PC-3 (cell line): ENCODE measurements at regions not wholly inside any gene's neighbourhood (a gene's known extent, or its start where the extent isn't known, plus 50 kb on each side); places are given as distances from the start of the nearest gene placed in this dataset.

Experiments
- CTCF ChIP-seq: fragments of 300-600 bp; sonication (generic); conservative IDR thresholded peaks from 2 replicates; pipeline ENCODE4 v1.5.1; 2017; ENCODE audit warnings: antibody characterized with exemption, low read depth, mild to moderate bottlenecking, low read length
- EZH2 ChIP-seq: fragments of 300-600 bp; sonication (generic); IDR thresholded peaks from one replicate; pipeline ENCODE4 v1.6.1; 2017; ENCODE audit warnings: antibody characterized with exemption, mild to moderate bottlenecking, low read length; ENCODE audit not compliant: unreplicated experiment
- EZH2phosphoT487 ChIP-seq: fragments of 300-600 bp; sonication (generic); IDR thresholded peaks from 2 replicates; pipeline ENCODE4 v1.6.1; 2018; ENCODE audit warnings: mild to moderate bottlenecking, antibody characterized with exemption, low read length, borderline replicate concordance

- TF ChIP-seq CTCF (no peak), EZH2phosphoT487 (no peak), EZH2 (no peak)
These were observed 75.1 kb upstream of the RUFY1 start for GRCh38 chr5:179475208-179475751.
